Endothelial cell (in vitro differentiated cells): ENCODE measurements at regions not wholly inside any gene's neighbourhood (a gene's known extent, or its start where the extent isn't known, plus 50 kb on each side); places are given as distances from the start of the nearest gene placed in this dataset.

Experiments used
- DNase-seq: peaks from one replicate; pipeline ENCODE4 v3.0.0; 2021; ENCODE audit warnings: low spot score
- H3K27ac Mint-ChIP-seq: one replicate; pipeline ENCODE4 v1.8.0; 2021; ENCODE audit warnings: mixed read lengths, inconsistent platforms; ENCODE audit not compliant: unreplicated experiment
- H3K27me3 Mint-ChIP-seq: one replicate; pipeline ENCODE4 v1.8.0; 2021; ENCODE audit warnings: mild to moderate bottlenecking, moderate library complexity, mixed read lengths, inconsistent platforms; ENCODE audit not compliant: unreplicated experiment
- H3K36me3 Mint-ChIP-seq: one replicate; pipeline ENCODE4 v1.8.0; 2021; ENCODE audit warnings: mild to moderate bottlenecking, low read depth, mixed read lengths, inconsistent platforms; ENCODE audit not compliant: unreplicated experiment
- H3K4me1 Mint-ChIP-seq: one replicate; pipeline ENCODE4 v1.8.0; 2021; ENCODE audit warnings: mild to moderate bottlenecking, mixed read lengths, inconsistent platforms; ENCODE audit not compliant: unreplicated experiment
- H3K4me3 Mint-ChIP-seq: one replicate; pipeline ENCODE4 v1.8.0; 2021; ENCODE audit warnings: mild to moderate bottlenecking, mixed read lengths, inconsistent platforms; ENCODE audit not compliant: unreplicated experiment
- H3K9me3 Mint-ChIP-seq: one replicate; pipeline ENCODE4 v1.8.0; 2021; ENCODE audit warnings: mixed read lengths, inconsistent platforms; ENCODE audit not compliant: unreplicated experiment
- TF ChIP-seq, protein P1 (sequence below): fragments of 200-600 bp; sonication (generic); IDR thresholded peaks from one replicate; pipeline ENCODE4 v1.5.0; 2021; ENCODE audit warnings: antibody characterized with exemption; ENCODE audit not compliant: unreplicated experiment

DNA sequence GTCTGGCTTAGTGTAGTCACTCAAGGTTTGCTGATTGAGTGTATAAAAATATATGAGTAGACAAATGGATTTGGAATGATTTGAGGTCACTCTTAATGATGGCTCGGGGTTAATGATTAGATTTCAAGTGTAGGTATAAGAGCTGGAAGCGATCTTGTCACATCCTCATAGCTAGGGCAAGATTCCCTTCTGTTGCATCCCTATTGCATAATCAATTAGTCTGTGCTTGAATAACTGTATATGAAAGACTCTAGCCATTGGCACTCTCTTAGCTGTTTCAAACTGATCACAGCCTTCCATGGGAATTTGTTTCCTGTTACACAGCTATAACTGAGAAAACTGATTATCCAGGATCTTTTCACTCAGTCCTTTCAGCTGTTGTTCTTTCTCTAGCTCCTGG is 811.6 kb downstream of the TLE4 start:
- Mint-ChIP-seq H3K4me3 (no peak overlapping the region), H3K9me3 (no peaks in the 10 kb centered on the region), H3K27ac (no peak overlapping the region), H3K4me1 (no peaks in the 10 kb centered on the region), H3K36me3 (no peaks in the 10 kb centered on the region), H3K27me3 (no peaks in the 10 kb centered on the region)
- no peak for DNase-seq
- TF ChIP-seq, protein P1, sequence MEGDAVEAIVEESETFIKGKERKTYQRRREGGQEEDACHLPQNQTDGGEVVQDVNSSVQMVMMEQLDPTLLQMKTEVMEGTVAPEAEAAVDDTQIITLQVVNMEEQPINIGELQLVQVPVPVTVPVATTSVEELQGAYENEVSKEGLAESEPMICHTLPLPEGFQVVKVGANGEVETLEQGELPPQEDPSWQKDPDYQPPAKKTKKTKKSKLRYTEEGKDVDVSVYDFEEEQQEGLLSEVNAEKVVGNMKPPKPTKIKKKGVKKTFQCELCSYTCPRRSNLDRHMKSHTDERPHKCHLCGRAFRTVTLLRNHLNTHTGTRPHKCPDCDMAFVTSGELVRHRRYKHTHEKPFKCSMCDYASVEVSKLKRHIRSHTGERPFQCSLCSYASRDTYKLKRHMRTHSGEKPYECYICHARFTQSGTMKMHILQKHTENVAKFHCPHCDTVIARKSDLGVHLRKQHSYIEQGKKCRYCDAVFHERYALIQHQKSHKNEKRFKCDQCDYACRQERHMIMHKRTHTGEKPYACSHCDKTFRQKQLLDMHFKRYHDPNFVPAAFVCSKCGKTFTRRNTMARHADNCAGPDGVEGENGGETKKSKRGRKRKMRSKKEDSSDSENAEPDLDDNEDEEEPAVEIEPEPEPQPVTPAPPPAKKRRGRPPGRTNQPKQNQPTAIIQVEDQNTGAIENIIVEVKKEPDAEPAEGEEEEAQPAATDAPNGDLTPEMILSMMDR = no peak

- Mint-ChIP-seq H3K27ac (no peak overlapping the region), H3K9me3 (no peaks in the 10 kb centered on the region), H3K4me3 (no peak overlapping the region), H3K36me3 (no peaks in the 10 kb centered on the region), H3K4me1 (no peaks in the 10 kb centered on the region), H3K27me3 (no peaks in the 10 kb centered on the region)
- TF ChIP-seq, protein P1 = no peak
- no peak for DNase-seq
Measured at GRCh38 chr9:80382211-80382891, 810.6 kb downstream of the TLE4 start.

- no peaks in the 10 kb centered on the region for H3K27me3 Mint-ChIP-seq
- H3K4me1 Mint-ChIP-seq = no peaks in the 10 kb centered on the region
- no peaks in the 10 kb centered on the region for H3K9me3 Mint-ChIP-seq
- no peak overlapping the region for H3K4me3 Mint-ChIP-seq
- H3K27ac Mint-ChIP-seq = no peak overlapping the region
- no peak for DNase-seq
- TF ChIP-seq, protein P1 = no peak
- no peaks in the 10 kb centered on the region for H3K36me3 Mint-ChIP-seq
Measured at GRCh38 chr9:80380301-80380700, 808.5 kb downstream of the TLE4 start.

DNA sequence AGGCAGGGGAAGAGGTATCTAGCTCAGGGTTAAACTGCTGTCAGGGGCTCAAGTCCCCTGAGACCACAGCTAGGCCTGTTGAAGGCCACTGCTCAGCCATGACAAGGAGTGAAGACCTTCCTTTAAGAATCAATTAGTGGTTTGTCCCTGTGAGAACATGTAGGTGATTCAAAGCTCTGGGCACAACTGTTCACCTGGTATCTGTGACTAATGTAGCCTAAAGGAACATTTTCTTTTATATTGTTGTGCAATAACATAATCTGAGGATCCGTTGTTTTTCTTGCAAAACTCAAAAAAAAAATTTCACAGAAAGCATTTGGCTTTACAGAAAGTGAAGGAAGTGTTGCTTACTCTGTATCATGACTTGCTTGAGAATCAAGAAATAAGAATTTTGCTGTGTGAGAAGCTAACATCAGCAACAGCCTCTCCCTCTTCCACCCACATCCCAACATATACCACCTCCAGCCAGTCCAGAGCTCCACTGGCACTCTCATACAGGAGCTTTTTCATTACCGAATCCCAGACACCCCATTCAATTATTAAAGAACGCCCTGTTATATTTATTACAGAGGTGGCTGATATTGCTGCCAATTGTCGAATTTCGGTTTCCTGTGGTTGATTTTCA is 807.0 kb downstream of the TLE4 start:
- TF ChIP-seq, protein P1 = no peak
- Mint-ChIP-seq H3K4me3 (no peak overlapping the region), H3K27me3 (no peaks in the 10 kb centered on the region), H3K36me3 (no peaks in the 10 kb centered on the region), H3K4me1 (no peaks in the 10 kb centered on the region), H3K27ac (no peak overlapping the region), H3K9me3 (no peaks in the 10 kb centered on the region)
- no peak for DNase-seq

DNA sequence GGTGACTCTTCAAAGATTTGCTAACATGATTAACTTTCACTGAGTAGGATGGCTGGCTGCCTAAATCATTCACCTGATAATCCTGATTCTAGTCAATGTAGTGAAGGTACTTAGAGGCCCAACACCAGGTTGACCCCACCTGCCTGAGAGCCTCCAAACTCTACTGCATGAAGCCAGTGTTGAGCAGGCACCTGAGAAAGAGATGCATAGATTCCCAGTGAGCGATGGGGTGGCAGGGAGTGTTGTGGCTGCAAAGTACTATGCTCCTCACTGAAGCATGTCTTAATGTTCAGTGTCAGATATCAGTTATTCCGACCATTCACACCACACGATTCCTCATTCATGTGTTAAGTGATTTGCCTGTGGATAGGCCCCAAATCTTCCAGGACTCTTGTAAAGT is 804.4 kb downstream of the TLE4 start:
- no peaks in the 10 kb centered on the region for H3K27me3 Mint-ChIP-seq
- TF ChIP-seq, protein P1 = no peak
- H3K4me3 Mint-ChIP-seq = no peak overlapping the region
- H3K9me3 Mint-ChIP-seq = no peaks in the 10 kb centered on the region
- H3K27ac Mint-ChIP-seq = no peak overlapping the region
- DNase-seq = no peak
- H3K4me1 Mint-ChIP-seq = no peaks in the 10 kb centered on the region
- H3K36me3 Mint-ChIP-seq = no peaks in the 10 kb centered on the region
